ENCODE measurements at regions not wholly inside any gene's neighbourhood (a gene's known extent, or its start where the extent isn't known, plus 50 kb on each side); places are given as distances from the start of the nearest gene placed in this dataset.

- TF ChIP-seq CTCF (conservative IDR thresholded peaks at IDR 0.05 in 1 of 2, IDR thresholded peaks at IDR 0.05 in 1 of 2; ENCODE audit: low read depth in 1 of 2, low read length in 2 of 2) (no peak), EZH2 (IDR thresholded peaks at IDR 0.05; ENCODE audit: low read length, missing control alignments) (no peak)
These were observed 121.6 kb downstream of the ARL4C start for GRCh38 chr2:234375176-234375880.

Measured in fibroblast of lung (primary cell).